GM21786 (cell line): ENCODE measurements at regions not wholly inside any gene's neighbourhood (a gene's known extent, or its start where the extent isn't known, plus 50 kb on each side); places are given as distances from the start of the nearest gene placed in this dataset.
A peak's percentile ranks its signal among the peaks of the same experiment; 100 is the strongest.

ENCODE experiments used
- ATAC-seq: cut with Tn5 transposase; IDR thresholded peaks from one replicate; pipeline ENCODE4 v1.9.1; 2021; ENCODE audit not compliant: unreplicated experiment

DNA sequence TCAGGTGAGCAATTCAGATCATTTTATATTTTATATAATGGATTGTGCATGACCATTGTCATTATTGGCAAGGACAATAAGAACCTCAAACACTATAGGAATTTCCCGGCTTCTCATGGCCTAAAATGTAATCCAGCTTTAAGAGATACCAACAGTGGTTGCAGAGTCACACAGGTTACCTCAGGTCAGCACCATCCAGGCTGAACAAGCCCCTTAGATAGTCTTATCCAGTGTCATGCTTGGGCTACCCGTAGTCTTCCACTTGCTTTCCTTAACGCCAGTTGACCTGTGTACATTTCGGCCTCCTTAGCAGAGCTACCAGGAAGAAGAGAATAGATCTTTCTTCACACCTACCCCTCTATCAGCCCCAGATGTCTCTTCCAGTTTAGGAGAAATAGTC is 293.3 kb upstream of the SYT4 start:
- ATAC-seq: no peak

DNA sequence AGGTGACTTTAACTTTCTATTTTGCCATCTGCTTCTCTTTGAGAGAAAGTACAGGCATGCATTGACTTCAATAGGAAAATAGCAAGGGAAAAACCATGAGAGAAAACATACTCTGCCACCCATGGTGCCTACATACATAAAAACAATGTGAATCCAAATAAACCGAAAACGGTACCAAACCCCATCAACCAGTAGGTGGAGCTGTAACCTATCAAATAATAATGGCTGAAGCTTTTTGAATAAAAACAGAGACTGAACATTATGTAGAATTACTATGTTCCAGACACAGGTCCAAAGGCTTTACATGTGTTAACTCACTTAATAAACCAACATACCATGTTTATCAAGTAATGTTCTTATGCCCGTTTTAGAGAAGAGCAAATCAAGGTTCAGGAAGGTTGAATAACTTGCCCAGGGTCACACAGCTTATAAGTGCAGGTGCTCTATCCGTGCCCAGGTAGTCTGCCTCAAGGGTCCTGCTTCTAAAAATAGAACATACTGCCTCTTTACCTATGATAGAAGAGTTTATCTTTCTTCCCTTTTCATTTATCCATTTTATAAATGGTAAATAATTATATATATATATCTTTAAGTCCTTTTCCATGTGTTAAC is 293.9 kb upstream of the SYT4 start:
- ATAC-seq: peak; percentile 45

- ATAC-seq: peak; percentile 66
These were observed 294.9 kb upstream of the SYT4 start for GRCh38 chr18:43572163-43572562.

DNA sequence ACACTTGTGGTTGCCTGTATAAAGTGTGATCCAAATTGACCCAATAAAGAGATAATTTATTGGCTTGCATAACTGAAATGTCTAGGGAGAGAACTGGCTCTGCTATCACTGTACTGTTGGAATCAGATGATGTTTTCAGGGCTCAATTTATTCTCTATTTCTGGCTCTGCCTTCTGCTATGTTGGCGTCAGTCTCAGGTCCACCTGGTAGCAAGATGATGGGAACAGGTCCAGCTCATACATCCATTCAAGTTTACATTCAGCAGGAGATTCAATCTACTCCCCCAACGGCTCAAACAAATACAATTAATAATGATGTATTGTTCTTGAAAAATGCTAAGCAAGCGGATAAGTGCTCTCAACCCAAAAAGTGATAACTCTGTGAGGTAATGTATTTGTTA is 297.7 kb upstream of the SYT4 start:
- ATAC-seq: no peak

DNA sequence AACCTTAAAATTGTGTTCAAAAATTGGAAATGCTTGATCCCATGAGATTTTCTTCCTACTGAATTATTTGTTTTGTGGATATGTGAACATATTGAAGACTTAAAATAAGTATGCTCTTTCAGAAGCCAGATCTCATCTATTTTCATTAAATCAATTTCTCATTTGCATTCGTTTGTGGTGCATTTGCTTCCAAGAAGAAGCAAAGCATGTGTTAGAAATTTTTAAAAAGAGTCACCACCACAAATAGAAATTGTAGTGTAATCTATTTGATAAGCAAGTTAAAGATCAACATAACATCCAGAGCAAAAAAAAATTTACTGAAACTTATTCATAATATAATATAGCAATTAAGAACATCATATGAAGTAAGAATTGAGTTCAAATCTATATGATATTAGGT is 300.9 kb upstream of the SYT4 start:
- ATAC-seq: no peak

DNA sequence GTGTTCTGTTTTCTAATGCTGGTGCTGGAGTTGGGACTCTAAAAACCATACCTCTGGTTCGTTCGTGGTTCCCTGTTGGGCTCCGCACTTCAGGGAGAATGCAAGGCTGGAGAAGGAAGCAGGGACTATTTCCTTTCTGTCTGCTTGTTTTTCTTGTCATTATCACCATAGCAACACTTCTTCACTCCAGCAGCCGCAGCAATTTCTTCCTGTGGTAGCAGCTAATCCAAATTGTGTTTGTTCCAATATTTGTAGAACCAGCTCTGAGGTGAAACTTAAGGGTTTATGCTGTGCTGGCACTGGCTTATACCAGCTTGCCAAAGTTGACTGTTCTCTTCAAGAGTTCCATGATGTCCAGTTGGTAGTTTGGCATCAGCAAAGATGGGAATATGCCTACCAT is 301.4 kb upstream of the SYT4 start:
- no peak for ATAC-seq

- ATAC-seq: no peak
These were observed 304.7 kb upstream of the SYT4 start for GRCh38 chr18:43581936-43582519.

DNA sequence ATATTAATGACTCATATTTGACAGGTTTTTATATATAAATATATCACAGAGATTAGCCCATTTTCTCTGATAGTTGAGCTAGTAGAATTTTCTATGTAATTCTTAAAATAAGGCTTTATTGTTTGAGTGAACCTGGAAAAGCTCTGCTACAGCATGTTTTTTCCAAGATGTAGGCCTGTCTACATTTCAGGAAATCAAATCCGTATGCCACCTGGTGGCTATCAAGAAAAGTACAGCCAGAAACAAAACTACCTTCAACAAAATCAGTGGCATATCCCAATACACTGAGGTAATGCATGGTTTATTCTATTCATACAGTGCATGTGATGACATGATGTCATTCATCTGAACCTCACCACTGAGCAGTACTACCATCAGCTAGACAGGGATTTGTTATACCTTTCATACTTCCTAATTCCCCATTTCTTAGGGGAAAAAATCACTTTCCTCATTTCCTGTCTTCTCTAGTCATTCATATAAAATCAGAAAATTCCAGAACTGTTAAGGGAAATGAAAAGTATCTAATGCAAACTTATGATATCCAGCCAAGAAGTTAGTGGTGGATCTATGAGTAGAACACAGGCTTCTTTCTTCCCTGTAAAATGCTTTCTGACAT is 310.4 kb upstream of the SYT4 start:
- peak; percentile 71 for ATAC-seq

DNA sequence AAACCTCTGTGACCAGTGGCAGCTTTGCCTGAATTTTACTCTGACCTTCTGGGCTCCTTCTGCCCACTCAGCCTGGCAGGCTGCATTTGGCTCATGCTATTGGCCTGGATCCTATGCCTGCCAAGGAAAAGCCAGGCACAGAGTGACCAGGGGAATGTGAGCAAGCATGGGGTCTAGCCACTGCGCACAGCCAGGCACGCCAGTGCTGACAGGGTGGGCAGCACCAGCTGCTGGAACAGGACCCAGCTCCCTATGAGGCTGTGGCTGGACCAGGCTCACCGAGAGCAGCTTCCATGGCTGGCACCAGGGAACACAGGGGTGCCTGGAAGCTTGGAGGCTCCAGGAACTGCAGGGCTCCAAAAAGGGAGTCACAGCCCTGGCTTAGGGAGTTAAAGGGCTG is 311.5 kb upstream of the SYT4 start:
- ATAC-seq: no peak

- no peak for ATAC-seq
These were observed 312.4 kb upstream of the SYT4 start for GRCh38 chr18:43589611-43590151.

DNA sequence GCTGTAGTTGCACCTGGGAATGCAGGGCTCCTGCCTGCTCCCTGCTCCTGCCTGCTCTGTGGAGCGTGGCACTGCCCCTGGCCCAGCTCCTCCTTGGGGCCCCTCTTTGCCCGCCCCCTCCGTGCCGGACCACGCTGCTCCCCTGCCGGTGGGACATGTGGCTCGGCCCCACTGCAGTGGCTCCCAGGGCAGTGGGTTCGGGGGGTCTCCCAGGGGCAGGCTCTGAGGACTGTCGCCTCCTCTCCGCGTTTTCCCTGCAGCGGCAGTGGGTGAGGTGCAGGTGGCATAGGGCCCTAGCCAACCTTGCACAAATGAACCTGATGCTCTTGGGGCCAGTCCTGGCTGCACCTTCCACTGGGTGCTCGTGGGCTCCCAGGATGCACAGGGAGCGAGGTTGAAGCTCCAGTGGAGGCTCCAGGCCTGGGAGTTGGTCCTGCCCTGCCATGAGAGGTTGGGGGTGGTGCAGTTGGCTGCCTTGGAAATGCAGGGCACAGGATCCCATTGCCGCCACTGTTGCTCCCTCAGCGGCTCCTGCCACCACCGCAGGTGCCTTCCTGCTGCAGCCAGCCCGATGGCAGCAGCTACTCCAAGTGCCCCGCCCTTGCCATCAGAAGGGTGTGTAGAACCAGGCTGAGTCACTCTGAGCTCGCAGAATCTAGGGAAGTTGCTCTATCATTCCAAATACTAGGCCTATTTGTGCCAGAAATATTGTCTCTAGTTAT is 313.1 kb upstream of the SYT4 start:
- ATAC-seq: no peak

GRCh38 chr18:43592269-43592668 is 315.0 kb upstream of the SYT4 start:
- ATAC-seq: no peak

GRCh38 chr18:43596105-43596712 is 318.9 kb upstream of the SYT4 start:
- peak; percentile 83 for ATAC-seq

GRCh38 chr18:43601432-43601831 is 324.1 kb upstream of the SYT4 start:
- no peak for ATAC-seq

DNA sequence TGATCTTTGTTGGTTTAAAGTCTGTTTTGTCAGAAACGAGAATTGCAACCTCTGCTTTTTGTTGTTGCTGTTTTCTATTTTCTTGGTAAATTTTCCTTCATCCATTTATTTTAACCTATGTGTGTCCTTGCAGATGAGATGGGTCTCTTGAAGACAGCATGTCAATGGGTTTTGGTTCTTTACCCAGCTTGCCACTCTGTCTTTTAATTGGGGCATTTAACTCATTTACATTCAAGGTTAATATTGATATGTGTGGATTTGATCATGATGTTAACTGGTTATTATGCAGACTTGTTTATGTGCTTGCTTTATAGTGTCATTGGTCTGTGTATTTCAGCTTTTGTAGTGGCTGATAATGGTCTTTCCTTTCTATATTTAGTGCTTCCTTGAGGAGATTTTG is 327.9 kb upstream of the SYT4 start:
- ATAC-seq: no peak

DNA sequence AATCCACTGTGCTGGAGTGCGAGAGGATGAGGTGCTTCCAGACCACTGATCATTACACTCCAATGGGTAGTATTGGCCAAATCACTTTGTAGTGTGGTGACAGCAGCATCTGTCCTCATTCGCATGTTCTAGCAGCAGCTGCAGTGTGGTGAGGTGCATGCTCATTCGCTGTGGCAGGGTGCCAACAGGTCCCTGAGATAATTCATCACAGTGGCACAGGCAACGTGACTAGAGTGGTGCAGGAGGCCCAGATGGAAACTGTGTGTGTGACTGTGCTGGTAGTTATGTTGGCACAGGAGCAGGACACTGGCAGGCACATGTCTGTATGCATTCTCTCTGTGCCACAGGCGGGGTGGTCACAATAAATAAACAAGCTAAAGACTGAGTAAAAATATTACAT is 329.5 kb upstream of the SYT4 start:
- ATAC-seq: no peak

- ATAC-seq: peak; percentile 69
These were observed 343.6 kb upstream of the SYT4 start for GRCh38 chr18:43620936-43621335.

GRCh38 chr18:43622024-43622423 is 344.7 kb upstream of the SYT4 start:
- no peak for ATAC-seq

DNA sequence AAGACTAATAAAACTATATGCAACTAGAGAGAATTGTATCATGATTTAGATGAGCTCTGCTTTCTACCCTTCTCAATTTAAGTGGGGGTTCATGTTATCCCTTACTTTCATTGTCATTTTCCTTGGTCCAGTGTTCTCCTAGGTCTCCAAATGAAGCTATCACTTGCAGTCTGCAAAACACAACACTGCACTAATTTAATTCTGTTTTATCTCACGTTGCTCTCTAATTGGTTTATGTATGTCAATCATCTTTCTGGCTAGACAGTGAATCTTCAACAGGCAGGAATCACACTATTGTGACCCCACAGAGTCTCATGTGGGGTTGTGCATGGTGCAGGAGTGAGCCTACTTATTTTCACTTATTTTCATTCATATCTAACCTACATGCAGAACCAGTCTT is 348.3 kb upstream of the SYT4 start:
- no peak for ATAC-seq

DNA sequence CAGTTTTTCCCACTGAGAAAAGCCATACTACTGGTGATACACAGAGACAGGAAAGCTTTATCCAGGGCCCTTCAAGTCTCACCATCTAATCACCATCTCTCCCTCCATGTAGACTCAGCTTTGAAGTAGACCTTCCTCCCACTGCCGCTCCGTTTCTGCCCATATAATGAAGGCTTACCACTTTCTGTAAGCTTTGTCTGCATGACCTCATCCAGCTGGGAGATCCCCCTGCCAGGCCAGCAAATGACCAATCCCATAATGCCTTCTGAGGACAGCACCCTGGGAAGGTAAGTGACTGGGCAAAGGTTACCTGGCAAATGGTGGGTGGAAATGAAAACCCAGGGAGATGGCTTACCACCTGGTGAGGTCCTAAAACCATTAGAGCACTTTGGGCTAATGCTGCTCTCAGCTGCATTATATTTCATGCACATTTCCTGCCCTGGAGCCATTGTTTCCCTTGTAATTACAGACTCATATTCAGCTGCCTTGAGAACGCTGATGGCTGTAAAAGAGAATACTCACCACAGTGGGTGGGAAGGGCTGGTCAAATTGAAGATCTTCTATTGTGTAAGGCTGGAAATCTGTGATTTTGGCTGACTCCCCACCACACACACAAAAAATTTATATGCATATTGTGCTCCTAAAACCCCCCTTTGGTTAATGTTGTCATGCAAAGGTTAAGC is 350.7 kb upstream of the SYT4 start:
- no peak for ATAC-seq

GRCh38 chr18:43634994-43635393 is 357.7 kb upstream of the SYT4 start:
- no peak for ATAC-seq
